Spleen (tissue), 11 donors: ENCODE measurements at regions not wholly inside any gene's neighbourhood (a gene's known extent, or its start where the extent isn't known, plus 50 kb on each side); places are given as distances from the start of the nearest gene placed in this dataset.

Experiments used
- DNase-seq: peaks from one replicate; pipeline ENCODE4 v3.0.0-alpha.2; 2020
- H3K27ac ChIP-seq, 8 donors: fragments of 200-600 bp; sonication (generic) in 7 of 8; 1 replicate in 4 of 8; 2 replicates in 4 of 8; pipeline versions ENCODE4 v1.5.0 to v1.8.0; 2016 to 2021; ENCODE audit warnings: inconsistent platforms in 4 of 8, mild to moderate bottlenecking in 4 of 8, moderate library complexity in 1 of 8
- H3K27me3 ChIP-seq, 7 donors: fragments of 200-600 bp; sonication (generic) in 6 of 7; replicated peaks in 1 of 7; 1 replicate in 4 of 7; 2 replicates in 3 of 7; pipeline versions ENCODE4 v1.5.0 to v1.8.0; 2016 to 2021; ENCODE audit warnings: inconsistent platforms in 3 of 7, mild to moderate bottlenecking in 1 of 7
- H3K36me3 ChIP-seq, 6 donors: fragments of 200-600 bp; sonication (generic) in 5 of 6; 1 replicate in 4 of 6; 2 replicates in 2 of 6; pipeline versions ENCODE4 v1.5.0 to v1.8.0; 2016 to 2021; ENCODE audit warnings: inconsistent platforms in 2 of 6
- H3K4me1 ChIP-seq, 6 donors: fragments of 200-600 bp; sonication (generic) in 5 of 6; 1 replicate in 3 of 6; 2 replicates in 3 of 6; pipeline versions ENCODE4 v1.5.0 to v1.8.0; 2016 to 2021; ENCODE audit warnings: inconsistent platforms in 3 of 6
- H3K4me3 ChIP-seq, 8 donors: fragments of 200-600 bp; sonication (generic) in 7 of 8; 1 replicate in 4 of 8; 2 replicates in 4 of 8; pipeline versions ENCODE4 v1.5.0 to v1.8.0; 2016 to 2021; ENCODE audit warnings: inconsistent platforms in 4 of 8, mild to moderate bottlenecking in 4 of 8, moderate library complexity in 2 of 8
- H3K9me3 ChIP-seq, 8 donors: fragments of 200-600 bp; sonication (generic) in 7 of 8; 1 replicate in 4 of 8; 2 replicates in 4 of 8; pipeline versions ENCODE4 v1.5.0 to v1.8.0; 2016 to 2021; ENCODE audit warnings: inconsistent platforms in 4 of 8
- CTCF ChIP-seq, 11 experiments: fragments of 200-600 bp in 7 of 11; fragments of 450-650 bp in 4 of 11; sonication (generic) in 4 of 11; IDR thresholded peaks in 8 of 11; conservative IDR thresholded peaks in 3 of 11; 1 replicate in 7 of 11; 2 replicates in 4 of 11; pipeline versions ENCODE4 v1.4.0 to v1.8.0; 2016 to 2021; ENCODE audit warnings: antibody characterized with exemption in 11 of 11, inconsistent platforms in 4 of 11, mild to moderate bottlenecking in 1 of 11
- POLR2A ChIP-seq, 3 donors: fragments of 450-650 bp; IDR thresholded peaks; one replicate each; pipeline ENCODE4 v1.5.1; 2017; ENCODE audit warnings: antibody characterized with exemption in 3 of 3, mild to moderate bottlenecking in 1 of 3
- POLR2AphosphoS5 ChIP-seq, 3 donors: sonication (generic); formaldehyde crosslinking; IDR thresholded peaks; one replicate each; pipeline ENCODE4 v1.5.1; 2017; ENCODE audit warnings: antibody characterized with exemption in 3 of 3
- WGBS, 5 donors: extraction: QIAGEN DNeasy Blood & Tissue Kit in 3 of 5; methylation state at CpG; one replicate each; pipeline versions ENCODE4 v1.1.5 to v1.1.7; 2013 to 2018; 5-methylcytosine and 5-hydroxymethylcytosine counted together
- intact Hi-C: fragments of 100-400 bp; cut with DNase I; formaldehyde crosslinking; loops from one replicate; pipeline ENCODE4 v1.15.0; 2023; ENCODE audit warnings: low total_unique reads
- donor health status: healthy with polysubstance abuse.
- donor health status: DM: no; HTN: no; CAD: no; lungs with moderate emphysema.
- donor health status: DM: no; HTN: no; CAD: no.
- donor health status: Bipolar disorder and iron deficiency.
- donor health status: healthy.
- donor health status: DM: no; HTN: no; CAD: no.
- donor health status: DM: yes; HTN: yes; CAD: no.

GRCh38 chr13:80860845-80861244, 519.9 kb upstream of the SPRY2 start:
- Histone ChIP-seq H3K27ac (no peak overlapping the region), H3K36me3 (no peaks in the 10 kb centered on the region), H3K9me3 (no peaks in the 10 kb centered on the region), H3K4me1 (no peaks in the 10 kb centered on the region), H3K27me3 (no peaks in the 10 kb centered on the region), H3K4me3 (no peak overlapping the region)
- WGBS, 5 donors: 72 to 86% (median 77%) methylated on average over 2 of the region's 2 CpGs
- intact Hi-C loops: no loop called here
- TF ChIP-seq POLR2A (IDR thresholded peaks at IDR 0.05): no peak
- TF ChIP-seq POLR2AphosphoS5 (IDR thresholded peaks at IDR 0.05): no peak
- TF ChIP-seq CTCF (IDR thresholded peaks at IDR 0.05 in 8 of 11, conservative IDR thresholded peaks at IDR 0.05 in 3 of 11): no peak
- DNase-seq: no peak

GRCh38 chr13:80858131-80858530, 517.2 kb upstream of the SPRY2 start:
- TF ChIP-seq CTCF (IDR thresholded peaks at IDR 0.05 in 8 of 11, conservative IDR thresholded peaks at IDR 0.05 in 3 of 11) (no peak), POLR2A (IDR thresholded peaks at IDR 0.05) (no peak), POLR2AphosphoS5 (IDR thresholded peaks at IDR 0.05) (no peak)
- no peaks in the 10 kb centered on the region for H3K4me1 ChIP-seq
- H3K4me3 ChIP-seq: no peak overlapping the region
- no peaks in the 10 kb centered on the region for H3K9me3 ChIP-seq
- no peak overlapping the region for H3K27ac ChIP-seq
- H3K36me3 ChIP-seq: no peaks in the 10 kb centered on the region
- 91 to 100% (median 94%) methylated on average over 2 of the region's 2 CpGs for WGBS, 5 donors
- intact Hi-C loops: no loop called here
- no peaks in the 10 kb centered on the region for H3K27me3 ChIP-seq
- no peak for DNase-seq

- H3K9me3 ChIP-seq: no peaks in the 10 kb centered on the region
- intact Hi-C loops: no loop called here
- no peak for DNase-seq
- TF ChIP-seq POLR2AphosphoS5 (IDR thresholded peaks at IDR 0.05) (no peak), POLR2A (IDR thresholded peaks at IDR 0.05) (no peak), CTCF (IDR thresholded peaks at IDR 0.05 in 8 of 11, conservative IDR thresholded peaks at IDR 0.05 in 3 of 11) (no peak)
- no peaks in the 10 kb centered on the region for H3K4me1 ChIP-seq
- H3K27me3 ChIP-seq: no peaks in the 10 kb centered on the region
- H3K4me3 ChIP-seq: no peak overlapping the region
- no peaks in the 10 kb centered on the region for H3K36me3 ChIP-seq
- no peak overlapping the region for H3K27ac ChIP-seq
These were observed 516.4 kb upstream of the SPRY2 start for GRCh38 chr13:80857321-80857720.

- Histone ChIP-seq H3K27me3 (no peaks in the 10 kb centered on the region), H3K36me3 (no peaks in the 10 kb centered on the region), H3K4me3 (no peak overlapping the region), H3K27ac (no peak overlapping the region), H3K4me1 (no peaks in the 10 kb centered on the region), H3K9me3 (no peaks in the 10 kb centered on the region)
- intact Hi-C loops: no loop called here
- TF ChIP-seq POLR2AphosphoS5 (IDR thresholded peaks at IDR 0.05): no peak
- no peak for TF ChIP-seq CTCF (IDR thresholded peaks at IDR 0.05 in 8 of 11, conservative IDR thresholded peaks at IDR 0.05 in 3 of 11)
- no peak for TF ChIP-seq POLR2A (IDR thresholded peaks at IDR 0.05)
- WGBS, 5 donors: 88 to 91% (median 89%) methylated on average over 2 of the region's 2 CpGs
- DNase-seq: no peak
These were observed 509.8 kb upstream of the SPRY2 start for GRCh38 chr13:80850771-80851170.
